GM12864 (cell line): ENCODE measurements at regions not wholly inside any gene's neighbourhood (a gene's known extent, or its start where the extent isn't known, plus 50 kb on each side); places are given as distances from the start of the nearest gene placed in this dataset.

Experiments used
- DNase-seq: peaks from one replicate; pipeline ENCODE4 v3.0.0-alpha.2; 2011; ENCODE audit warnings: low read depth
- H3K4me3 ChIP-seq: 2 replicates; pipeline ENCODE4 v1.5.1; 2011; ENCODE audit warnings: mild to moderate bottlenecking, low read depth, low read length, control low read depth
- TF ChIP-seq, protein P1 (sequence below): IDR thresholded peaks from 2 replicates; pipeline ENCODE4 v1.5.1; 2011; ENCODE audit warnings: low read depth, mild to moderate bottlenecking, moderate library complexity, low read length, control low read depth, inconsistent platforms; ENCODE audit errors: missing control alignments

DNA sequence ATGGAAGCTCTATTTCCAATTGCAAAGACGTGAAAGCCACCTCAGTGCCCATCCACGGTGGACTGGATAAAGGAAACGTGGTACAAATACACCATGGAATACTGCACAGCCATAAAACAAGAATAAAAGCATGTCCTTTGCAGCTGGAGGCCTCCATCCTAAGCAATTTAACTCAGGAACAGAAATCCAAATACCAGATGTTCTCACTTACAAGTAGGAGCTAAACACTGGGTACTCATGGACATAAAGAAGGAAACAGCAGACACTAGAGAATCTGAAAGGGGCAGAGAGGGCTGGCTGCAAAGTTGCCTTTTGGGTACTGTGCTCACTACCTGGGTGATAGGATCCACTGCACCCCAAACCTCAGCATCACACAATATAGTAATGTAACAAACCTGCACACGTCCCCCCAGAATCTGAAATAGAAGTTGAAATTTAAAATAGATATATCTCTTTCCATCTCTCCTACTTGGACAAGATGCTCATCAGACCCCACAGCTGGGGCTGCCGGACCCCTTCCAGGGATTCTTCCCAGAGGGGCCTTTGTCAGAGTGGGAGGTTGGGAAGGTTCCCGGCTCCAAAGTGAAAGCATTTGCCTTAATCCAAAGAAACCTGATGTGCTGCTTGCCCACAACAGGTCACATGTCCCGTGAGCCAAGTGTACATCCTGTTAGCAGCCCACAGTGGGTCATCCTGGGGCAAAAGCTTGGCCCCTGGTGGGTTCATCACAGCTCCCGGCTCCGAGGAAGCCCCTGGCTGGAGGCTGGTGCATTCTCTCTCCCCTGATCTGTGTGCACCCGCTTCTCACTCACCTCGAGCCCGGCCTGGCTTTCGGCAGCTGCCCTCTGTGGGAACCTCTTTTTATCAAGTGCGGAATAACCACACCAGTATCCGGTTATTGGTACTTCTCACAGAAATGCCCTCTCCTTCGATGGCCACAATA, 172.3 kb upstream of the PPP2R2D start:
- no peak overlapping the region for H3K4me3 ChIP-seq
- TF ChIP-seq, protein P1, sequence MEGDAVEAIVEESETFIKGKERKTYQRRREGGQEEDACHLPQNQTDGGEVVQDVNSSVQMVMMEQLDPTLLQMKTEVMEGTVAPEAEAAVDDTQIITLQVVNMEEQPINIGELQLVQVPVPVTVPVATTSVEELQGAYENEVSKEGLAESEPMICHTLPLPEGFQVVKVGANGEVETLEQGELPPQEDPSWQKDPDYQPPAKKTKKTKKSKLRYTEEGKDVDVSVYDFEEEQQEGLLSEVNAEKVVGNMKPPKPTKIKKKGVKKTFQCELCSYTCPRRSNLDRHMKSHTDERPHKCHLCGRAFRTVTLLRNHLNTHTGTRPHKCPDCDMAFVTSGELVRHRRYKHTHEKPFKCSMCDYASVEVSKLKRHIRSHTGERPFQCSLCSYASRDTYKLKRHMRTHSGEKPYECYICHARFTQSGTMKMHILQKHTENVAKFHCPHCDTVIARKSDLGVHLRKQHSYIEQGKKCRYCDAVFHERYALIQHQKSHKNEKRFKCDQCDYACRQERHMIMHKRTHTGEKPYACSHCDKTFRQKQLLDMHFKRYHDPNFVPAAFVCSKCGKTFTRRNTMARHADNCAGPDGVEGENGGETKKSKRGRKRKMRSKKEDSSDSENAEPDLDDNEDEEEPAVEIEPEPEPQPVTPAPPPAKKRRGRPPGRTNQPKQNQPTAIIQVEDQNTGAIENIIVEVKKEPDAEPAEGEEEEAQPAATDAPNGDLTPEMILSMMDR = no peak
- no peak for DNase-seq

DNA sequence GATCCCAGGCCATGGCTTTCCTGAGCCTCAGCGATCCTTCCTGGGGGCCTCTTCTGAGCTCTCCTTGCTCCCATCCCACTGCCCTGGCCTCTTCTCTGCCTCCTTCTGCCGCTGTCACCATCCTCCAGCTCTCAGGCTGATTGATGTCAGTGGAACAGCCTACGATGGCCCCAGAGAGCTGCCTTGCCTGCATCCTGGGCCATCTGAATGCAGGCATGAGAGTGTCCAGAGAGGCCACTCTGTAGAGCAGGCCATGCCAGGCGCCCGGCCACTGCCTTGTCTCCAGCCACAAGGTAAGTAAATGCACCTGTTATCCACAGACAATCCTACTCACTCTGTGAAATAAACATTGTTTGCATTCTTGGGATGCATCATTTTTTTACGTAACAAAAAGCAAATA, 171.4 kb upstream of the PPP2R2D start:
- no peak overlapping the region for H3K4me3 ChIP-seq
- TF ChIP-seq, protein P1 = no peak
- DNase-seq = no peak

DNA sequence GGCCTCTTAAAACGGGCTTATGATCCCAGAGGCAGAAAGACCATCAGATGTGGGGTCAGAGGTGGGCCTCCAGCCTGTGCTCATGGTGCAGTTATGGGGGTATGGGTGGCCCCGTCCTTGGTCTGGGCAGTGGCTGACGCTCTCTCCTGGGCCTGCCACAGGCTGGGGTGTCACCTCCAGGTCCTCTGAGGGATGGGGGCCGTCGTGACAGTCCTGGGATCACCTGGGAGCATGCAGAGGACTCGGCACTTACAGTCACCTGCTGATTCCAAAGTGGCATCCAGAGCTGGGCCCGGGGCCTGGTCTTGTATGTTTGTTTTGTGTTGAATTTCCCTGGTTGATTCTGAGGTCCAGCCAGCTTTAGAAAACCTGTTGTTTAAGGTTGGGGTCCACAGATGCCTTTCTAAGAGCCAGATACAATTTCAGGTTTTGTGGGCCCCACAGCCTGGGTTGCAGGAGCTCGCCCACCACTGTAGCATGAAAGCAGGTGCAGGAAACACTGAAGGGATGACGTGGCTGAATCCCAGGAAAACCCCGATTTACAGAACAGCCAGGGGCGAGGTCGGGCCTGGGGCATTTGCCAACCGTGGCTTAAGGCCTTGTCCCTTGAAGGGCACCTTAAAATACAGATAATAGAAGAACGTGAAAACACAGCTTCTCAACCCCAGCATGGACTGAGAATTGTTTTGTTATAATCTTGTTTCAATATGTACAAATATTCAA, 170.7 kb upstream of the PPP2R2D start:
- H3K4me3 ChIP-seq = no peak overlapping the region
- DNase-seq = no peak
- TF ChIP-seq, protein P1 = no peak

DNA sequence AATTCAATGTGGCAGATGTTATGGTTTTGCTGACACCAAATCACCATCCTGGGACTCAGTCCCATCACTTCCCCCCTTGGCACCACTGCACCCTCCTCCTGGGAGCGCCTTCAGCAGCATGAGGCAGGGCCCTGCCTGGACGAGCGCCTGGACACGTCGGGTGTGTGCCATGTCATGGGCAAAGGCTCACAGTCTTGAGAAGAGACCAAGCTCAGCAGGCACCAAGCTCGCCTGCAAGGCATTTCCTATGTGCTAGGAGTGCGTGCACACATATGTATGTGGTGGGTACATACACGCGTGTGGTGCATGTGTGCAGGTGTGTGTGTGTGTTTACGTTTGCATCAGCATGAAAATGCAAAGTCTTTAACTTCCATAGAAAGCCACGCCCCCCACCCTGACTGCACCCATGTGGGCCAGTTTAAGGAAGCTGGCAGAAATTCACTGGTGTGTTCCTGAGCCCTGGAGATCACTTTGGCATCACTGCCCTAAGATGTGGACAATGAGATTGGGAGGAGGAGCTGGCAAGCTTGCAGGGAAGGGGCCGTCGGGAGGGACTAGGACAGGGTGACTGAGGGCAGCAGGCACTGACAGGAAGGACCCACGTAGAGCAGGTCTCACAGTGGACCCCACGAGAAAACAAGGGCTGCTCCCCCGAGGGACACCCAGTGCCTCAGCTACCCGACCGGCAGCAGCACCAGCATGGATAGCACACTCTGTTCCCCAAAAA, 169.9 kb upstream of the PPP2R2D start:
- TF ChIP-seq, protein P1 = no peak
- DNase-seq = no peak
- H3K4me3 ChIP-seq = no peak overlapping the region

DNA sequence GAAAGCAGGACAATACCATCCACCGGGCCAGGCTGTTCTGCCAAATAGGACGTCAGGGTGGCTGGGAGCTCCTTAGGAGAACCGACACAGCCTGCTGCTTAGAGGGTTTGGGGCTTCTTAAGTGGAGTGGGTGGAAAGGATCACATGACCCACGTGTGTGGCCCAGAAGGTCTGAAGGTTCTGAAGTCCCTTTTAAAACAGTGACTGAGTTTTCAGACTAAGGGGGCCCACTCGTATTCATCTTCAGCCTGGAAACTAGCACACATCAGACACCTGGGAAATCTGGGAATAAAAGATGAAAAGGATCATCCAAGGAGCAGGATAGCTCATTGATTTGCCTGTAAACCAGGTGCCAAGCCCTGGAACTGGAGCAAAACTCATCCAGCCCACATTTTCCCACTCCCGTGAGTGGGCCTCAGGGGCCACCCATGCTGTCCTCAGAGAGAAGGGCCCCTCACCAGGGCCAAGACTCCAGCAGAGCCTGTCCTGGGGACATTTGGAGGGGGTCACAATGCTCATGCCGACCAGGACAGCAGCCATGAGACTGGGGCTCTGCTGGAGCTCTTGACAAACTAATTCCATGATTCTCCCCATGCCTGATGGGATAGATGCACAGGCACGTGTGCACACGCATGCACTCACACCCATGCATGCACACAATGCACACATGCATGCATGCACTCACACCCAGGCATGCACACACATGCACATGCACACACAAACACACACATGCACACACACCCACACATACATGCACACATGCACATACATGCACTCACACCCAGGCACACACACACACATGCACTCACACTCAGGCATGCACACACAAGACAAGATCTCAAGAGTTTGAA, 168.8 kb upstream of the PPP2R2D start:
- H3K4me3 ChIP-seq = no peak overlapping the region
- TF ChIP-seq, protein P1 = no peak
- no peak for DNase-seq

DNA sequence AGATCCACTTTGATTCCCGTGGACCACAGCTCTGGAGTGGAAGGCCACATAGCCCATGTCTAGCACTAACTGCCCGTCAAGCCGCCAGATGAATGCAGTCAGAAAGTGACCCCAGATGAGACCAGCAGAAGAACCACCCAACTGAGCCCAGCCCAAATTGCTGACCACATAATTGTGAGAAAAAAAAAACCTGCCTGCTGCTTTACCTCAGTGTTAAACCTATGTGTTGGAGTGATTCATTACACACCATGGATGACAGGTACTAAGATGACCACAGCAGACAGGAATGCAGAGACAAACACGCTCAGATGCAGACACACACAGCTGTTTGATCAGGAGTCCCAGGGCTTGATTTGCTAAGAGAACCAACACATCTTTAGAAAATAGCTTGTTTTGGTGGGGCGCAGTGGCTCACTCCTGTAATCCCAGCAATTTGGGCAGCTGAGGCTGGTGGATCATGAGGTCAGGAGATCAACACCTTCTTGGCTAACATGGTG, 168.1 kb upstream of the PPP2R2D start:
- H3K4me3 ChIP-seq = no peak overlapping the region
- TF ChIP-seq, protein P1 = no peak
- no peak for DNase-seq
